Vagina (tissue), 2 donors: ENCODE measurements at regions not wholly inside any gene's neighbourhood (a gene's known extent, or its start where the extent isn't known, plus 50 kb on each side); places are given as distances from the start of the nearest gene placed in this dataset.

ENCODE experiments used
- DNase-seq, 2 donors: peaks; one replicate each; pipeline ENCODE4 v3.0.0-alpha.2; 2017; ENCODE audit errors: extremely low spot score in 2 of 2
- H3K27ac ChIP-seq: fragments of 200-600 bp; sonication (generic); one replicate; pipeline ENCODE4 v1.5.1; 2019
- H3K27me3 ChIP-seq: fragments of 200-600 bp; sonication (generic); one replicate; pipeline ENCODE4 v1.5.1; 2019
- H3K36me3 ChIP-seq, 2 donors: fragments of 200-600 bp; sonication (generic); one replicate each; pipeline ENCODE4 v1.5.1; 2017 to 2019
- H3K4me1 ChIP-seq: fragments of 200-600 bp; sonication (generic); one replicate; pipeline ENCODE4 v1.5.1; 2019
- H3K4me3 ChIP-seq, 2 donors: fragments of 200-600 bp; sonication (generic); 1 replicate in 1 of 2; 2 replicates in 1 of 2; pipeline ENCODE4 v1.5.1; 2016 to 2019
- H3K9me3 ChIP-seq: fragments of 200-600 bp; sonication (generic); one replicate; pipeline ENCODE4 v1.5.1; 2019
- POLR2A ChIP-seq, 2 donors: fragments of 450-650 bp; IDR thresholded peaks; one replicate each; pipeline ENCODE4 v1.6.1; 2017; ENCODE audit warnings: antibody characterized with exemption in 2 of 2, mild to moderate bottlenecking in 2 of 2, moderate library complexity in 2 of 2
- POLR2AphosphoS5 ChIP-seq, 2 donors: sonication (generic); formaldehyde crosslinking; IDR thresholded peaks; one replicate each; pipeline ENCODE4 v1.9.0; 2017; ENCODE audit warnings: antibody characterized with exemption in 2 of 2, mild to moderate bottlenecking in 2 of 2, low read depth in 1 of 2; ENCODE audit not compliant: insufficient read depth in 1 of 2
- intact Hi-C: fragments of 100-400 bp; cut with DNase I; formaldehyde crosslinking; loops from one replicate; pipeline ENCODE4 v1.15.1; 2023
- TF ChIP-seq, protein P1 (sequence below), 3 experiments: fragments of 450-650 bp in 2 of 3; fragments of 200-600 bp in 1 of 3; sonication (generic) in 1 of 3; IDR thresholded peaks; one replicate each; pipeline ENCODE4 v1.5.1; 2017 to 2019; ENCODE audit warnings: antibody characterized with exemption in 3 of 3, mild to moderate bottlenecking in 2 of 3, moderate library complexity in 2 of 3

DNA sequence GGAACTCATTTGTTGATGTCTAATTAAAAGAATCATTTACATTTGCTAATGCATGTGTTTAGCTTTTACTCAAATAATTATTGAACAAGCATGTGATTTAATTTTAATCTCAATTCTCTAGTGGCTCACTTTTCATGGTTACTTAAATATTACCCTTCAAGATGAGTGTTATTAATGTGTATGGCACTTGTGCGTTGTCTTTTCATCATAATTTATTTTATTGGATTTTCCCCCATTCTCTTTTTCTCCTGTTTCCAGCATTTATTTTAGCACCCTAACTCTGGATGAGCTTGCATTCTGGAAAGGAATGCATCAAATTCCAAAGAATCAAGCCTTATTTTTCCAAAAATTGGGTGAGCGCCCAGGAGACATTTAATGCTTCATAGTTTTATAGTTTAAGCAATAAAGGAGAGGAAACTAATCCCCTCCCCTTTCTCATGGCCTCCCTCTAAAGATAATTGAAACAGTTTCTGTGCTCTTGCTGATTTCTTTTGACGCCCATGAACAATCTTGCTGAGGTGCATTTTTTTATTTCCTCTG lies 191.1 kb upstream of the FAT4 start:
- intact Hi-C loops: no loop called here
- no peak for DNase-seq
- TF ChIP-seq, protein P1, sequence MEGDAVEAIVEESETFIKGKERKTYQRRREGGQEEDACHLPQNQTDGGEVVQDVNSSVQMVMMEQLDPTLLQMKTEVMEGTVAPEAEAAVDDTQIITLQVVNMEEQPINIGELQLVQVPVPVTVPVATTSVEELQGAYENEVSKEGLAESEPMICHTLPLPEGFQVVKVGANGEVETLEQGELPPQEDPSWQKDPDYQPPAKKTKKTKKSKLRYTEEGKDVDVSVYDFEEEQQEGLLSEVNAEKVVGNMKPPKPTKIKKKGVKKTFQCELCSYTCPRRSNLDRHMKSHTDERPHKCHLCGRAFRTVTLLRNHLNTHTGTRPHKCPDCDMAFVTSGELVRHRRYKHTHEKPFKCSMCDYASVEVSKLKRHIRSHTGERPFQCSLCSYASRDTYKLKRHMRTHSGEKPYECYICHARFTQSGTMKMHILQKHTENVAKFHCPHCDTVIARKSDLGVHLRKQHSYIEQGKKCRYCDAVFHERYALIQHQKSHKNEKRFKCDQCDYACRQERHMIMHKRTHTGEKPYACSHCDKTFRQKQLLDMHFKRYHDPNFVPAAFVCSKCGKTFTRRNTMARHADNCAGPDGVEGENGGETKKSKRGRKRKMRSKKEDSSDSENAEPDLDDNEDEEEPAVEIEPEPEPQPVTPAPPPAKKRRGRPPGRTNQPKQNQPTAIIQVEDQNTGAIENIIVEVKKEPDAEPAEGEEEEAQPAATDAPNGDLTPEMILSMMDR (IDR thresholded peaks at IDR 0.05): no peak
- TF ChIP-seq POLR2A (IDR thresholded peaks at IDR 0.05) (no peak), POLR2AphosphoS5 (IDR thresholded peaks at IDR 0.05; ENCODE audit: insufficient read depth in 1 of 2, low read depth in 1 of 2) (no peak)

DNA sequence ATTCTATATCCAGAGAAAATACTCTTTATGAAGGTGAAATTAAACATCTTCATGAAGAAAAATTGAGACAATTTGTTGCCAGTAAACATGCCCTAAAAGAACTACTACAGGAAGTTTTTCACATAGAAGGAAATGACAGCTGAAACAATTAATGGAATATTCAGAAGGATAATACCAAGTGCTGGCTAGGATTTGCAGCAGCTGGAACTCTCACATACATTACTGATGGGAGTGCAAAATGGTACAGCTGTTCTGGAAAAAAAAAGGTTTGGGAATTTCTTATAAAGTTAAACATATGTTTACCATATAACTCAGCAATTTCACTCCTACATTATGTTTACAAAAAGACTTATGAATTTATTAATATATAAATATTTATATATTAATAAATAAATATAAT lies 193.2 kb upstream of the FAT4 start:
- H3K27me3 ChIP-seq: no peaks in the 10 kb centered on the region
- TF ChIP-seq, protein P1 (IDR thresholded peaks at IDR 0.05): no peak
- no peak for TF ChIP-seq POLR2A (IDR thresholded peaks at IDR 0.05)
- no peak for TF ChIP-seq POLR2AphosphoS5 (IDR thresholded peaks at IDR 0.05; ENCODE audit: insufficient read depth in 1 of 2, low read depth in 1 of 2)
- no peak overlapping the region for H3K4me3 ChIP-seq
- H3K27ac ChIP-seq: no peak overlapping the region
- DNase-seq: no peak
- H3K36me3 ChIP-seq: no peaks in the 10 kb centered on the region
- H3K9me3 ChIP-seq: no peaks in the 10 kb centered on the region
- intact Hi-C loops: no loop called here
- no peaks in the 10 kb centered on the region for H3K4me1 ChIP-seq

More for the DNA sequence above, 191.1 kb upstream of the FAT4 start:
- Histone ChIP-seq H3K9me3 (no peaks in the 10 kb centered on the region), H3K4me3 (no peak overlapping the region), H3K36me3 (no peaks in the 10 kb centered on the region), H3K27ac (no peak overlapping the region), H3K4me1 (no peaks in the 10 kb centered on the region), H3K27me3 (no peaks in the 10 kb centered on the region)

DNA sequence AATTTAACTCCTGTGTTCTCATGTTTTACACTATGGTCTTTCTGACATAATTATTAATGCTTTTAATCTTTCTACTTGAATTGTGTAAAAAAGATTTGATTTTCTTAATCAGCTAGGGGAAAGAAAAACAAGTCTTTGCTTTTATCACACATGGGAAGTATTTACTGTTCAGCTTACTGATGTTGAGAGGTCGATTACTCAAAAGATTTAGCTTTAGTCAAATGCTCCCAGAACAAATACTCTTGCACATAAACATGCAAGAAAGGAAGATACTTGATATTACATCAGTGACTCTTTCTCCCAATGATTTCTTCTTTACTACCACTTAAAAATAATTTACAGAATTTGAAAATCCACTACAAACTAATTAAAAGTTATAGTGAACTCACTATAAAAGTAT lies 198.3 kb upstream of the FAT4 start:
- H3K36me3 ChIP-seq: no peaks in the 10 kb centered on the region
- intact Hi-C loops: no loop called here

DNA sequence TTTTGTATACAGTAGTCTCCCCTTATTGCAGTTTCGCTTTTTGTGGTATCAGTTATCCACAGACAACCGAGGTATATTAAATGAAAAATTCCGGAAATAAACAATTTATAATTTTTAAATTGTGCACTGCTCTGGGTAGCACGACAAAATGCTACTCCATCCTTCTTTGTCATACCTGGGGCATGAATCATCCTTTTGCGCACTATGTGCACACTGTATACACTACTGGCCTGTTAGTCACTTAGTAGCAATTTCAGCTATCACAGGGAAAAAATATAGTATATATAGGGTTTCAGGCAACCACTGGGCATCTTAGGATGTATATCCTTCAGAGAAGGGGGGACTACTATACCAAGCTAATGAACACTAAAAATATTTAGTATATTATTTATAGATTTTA lies 198.8 kb upstream of the FAT4 start:
- Histone ChIP-seq H3K27me3 (no peaks in the 10 kb centered on the region), H3K4me3 (no peak overlapping the region), H3K9me3 (no peaks in the 10 kb centered on the region), H3K36me3 (no peaks in the 10 kb centered on the region), H3K27ac (no peak overlapping the region), H3K4me1 (no peaks in the 10 kb centered on the region)
- no peak for TF ChIP-seq POLR2AphosphoS5 (IDR thresholded peaks at IDR 0.05; ENCODE audit: insufficient read depth in 1 of 2, low read depth in 1 of 2)
- TF ChIP-seq, protein P1 (IDR thresholded peaks at IDR 0.05): no peak
- TF ChIP-seq POLR2A (IDR thresholded peaks at IDR 0.05): no peak
- intact Hi-C loops: no loop called here
- DNase-seq: no peak

More for the DNA sequence above, 198.3 kb upstream of the FAT4 start:
- TF ChIP-seq, protein P1 (IDR thresholded peaks at IDR 0.05): no peak
- TF ChIP-seq POLR2A (IDR thresholded peaks at IDR 0.05): no peak
- TF ChIP-seq POLR2AphosphoS5 (IDR thresholded peaks at IDR 0.05; ENCODE audit: insufficient read depth in 1 of 2, low read depth in 1 of 2): no peak
- H3K9me3 ChIP-seq: no peaks in the 10 kb centered on the region
- H3K27me3 ChIP-seq: no peaks in the 10 kb centered on the region
- H3K4me3 ChIP-seq: no peak overlapping the region
- DNase-seq: no peak
- H3K27ac ChIP-seq: no peak overlapping the region
- H3K4me1 ChIP-seq: no peaks in the 10 kb centered on the region

DNA sequence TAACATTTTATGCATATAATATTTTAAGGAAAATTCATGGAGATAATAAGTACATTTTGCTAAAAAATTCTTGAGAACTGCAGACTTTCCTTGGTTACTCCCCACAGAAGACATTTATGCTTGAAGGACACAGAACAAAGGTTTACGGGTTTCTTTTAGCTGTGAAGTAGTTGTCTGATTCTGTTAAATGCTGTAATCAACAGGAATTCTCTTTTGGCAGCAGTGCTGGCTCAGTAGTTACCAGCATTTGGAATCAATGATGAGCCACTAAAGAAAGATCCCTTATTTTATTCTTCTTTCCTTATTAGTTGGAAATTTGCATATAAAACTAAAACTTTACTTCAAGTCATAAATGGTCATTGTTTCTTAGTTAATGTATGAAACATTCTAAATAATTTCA lies 199.3 kb upstream of the FAT4 start:
- TF ChIP-seq, protein P1 (IDR thresholded peaks at IDR 0.05): no peak
- TF ChIP-seq POLR2AphosphoS5 (IDR thresholded peaks at IDR 0.05; ENCODE audit: insufficient read depth in 1 of 2, low read depth in 1 of 2): no peak
- no peak for TF ChIP-seq POLR2A (IDR thresholded peaks at IDR 0.05)

More for the DNA sequence above, 199.3 kb upstream of the FAT4 start:
- Histone ChIP-seq H3K4me3 (no peak overlapping the region), H3K27me3 (no peaks in the 10 kb centered on the region), H3K36me3 (no peaks in the 10 kb centered on the region), H3K27ac (no peak overlapping the region), H3K4me1 (no peaks in the 10 kb centered on the region), H3K9me3 (no peaks in the 10 kb centered on the region)
- no peak for DNase-seq
- intact Hi-C loops: no loop called here
